ENCODE measurements at regions not wholly inside any gene's neighbourhood (a gene's known extent, or its start where the extent isn't known, plus 50 kb on each side); places are given as distances from the start of the nearest gene placed in this dataset.
A peak's percentile ranks its signal among the peaks of the same experiment; 100 is the strongest.

GRCh38 chr3:17836092-17836491 lies 93.7 kb upstream of the TBC1D5 start:
- ChIA-PET POLR2A (no interaction called here), CTCF (no interaction called here)
- ATAC-seq (no peak), DNase-seq (ENCODE audit: low read depth in 1 of 2, low spot score in 1 of 2) (no peak), FAIRE-seq (peak; percentile 65)
- Histone ChIP-seq H3K4me3 (no peak overlapping the region), H3K9me3 (no peaks in the 10 kb centered on the region), H3K4me2 (no peak overlapping the region), H3K4me1 (peaks cover 3% of the 10 kb centered on the region; the same call in 1 of the 3 replicates), H3K27ac (no peak overlapping the region)
- 85% methylated on average over 3 of the region's 3 CpGs for WGBS (ENCODE audit: missing lambda C conversion rate)
- TF ChIP-seq CBX2 (IDR thresholded peaks at IDR 0.05; ENCODE audit: borderline replicate concordance, low read depth) = no peak

DNA sequence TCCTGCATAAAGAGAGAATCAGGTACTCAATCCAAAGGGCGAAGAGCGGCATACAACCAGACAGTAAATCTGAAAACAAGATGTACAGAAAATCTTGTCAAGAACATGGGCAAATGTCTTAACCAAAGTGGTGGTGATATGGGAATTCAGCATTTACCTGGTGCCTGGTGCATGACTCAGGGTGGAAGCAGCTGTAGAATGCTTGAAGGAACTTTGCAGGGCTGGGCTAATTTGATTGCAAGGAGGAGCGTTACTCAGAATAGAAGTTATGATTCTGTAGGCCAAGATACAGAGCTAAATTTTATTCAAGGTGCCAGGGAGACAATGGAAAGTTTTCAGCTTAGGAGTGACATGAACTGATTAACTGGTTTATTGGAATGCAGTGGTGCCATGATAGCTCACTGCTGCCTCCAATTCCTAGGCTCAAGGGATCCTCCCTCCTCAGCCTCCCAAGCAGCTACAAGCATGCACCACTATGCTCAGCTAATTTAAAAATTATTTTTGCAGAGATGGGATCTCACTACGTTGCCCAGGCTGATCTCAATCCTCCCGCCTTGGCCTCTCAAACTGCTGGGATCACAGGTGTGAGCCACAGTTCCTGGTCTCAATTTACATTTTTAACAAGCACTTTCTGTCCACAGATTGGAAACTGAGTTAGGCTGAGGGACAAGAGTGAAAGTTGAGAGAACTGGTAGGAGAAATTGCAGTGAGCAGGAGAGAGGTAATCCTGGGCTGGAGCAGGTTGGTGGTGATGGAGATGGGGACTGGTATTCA lies 91.5 kb upstream of the TBC1D5 start:
- TF ChIP-seq HES2 (IDR thresholded peaks at IDR 0.05) = no peak
- no peak for TF ChIP-seq FOSL2 (IDR thresholded peaks at IDR 0.05)
- TF ChIP-seq FOSL2 (CRISPR knock-in tag; IDR thresholded peaks at IDR 0.05) = no peak
- no peak for TF ChIP-seq RARB (CRISPR knock-in tag; IDR thresholded peaks at IDR 0.05)
- no peak for TF ChIP-seq ZFP36 (IDR thresholded peaks at IDR 0.05; ENCODE audit: borderline replicate concordance, partially characterized antibody)
- Histone ChIP-seq H3K9me3 (no peaks in the 10 kb centered on the region), H3K27ac (no peak overlapping the region), H3K4me2 (no peak overlapping the region), H3K4me3 (no peak overlapping the region), H3K4me1 (peaks cover 4% of the 10 kb centered on the region; the same call in 1 of the 3 replicates)
- 76% methylated on average over 5 of the region's 5 CpGs for WGBS (ENCODE audit: missing lambda C conversion rate)
- ChIA-PET POLR2A (no interaction called here), CTCF (interaction anchor here (2.3 kb wide), 1 partner anchor 8 kb away, joined by 15 read pairs; no protein-coding TSS in a partner anchor)
- DNase-seq (ENCODE audit: low read depth in 1 of 2, low spot score in 1 of 2) (no peak), FAIRE-seq (no peak), ATAC-seq (no peak)

DNA sequence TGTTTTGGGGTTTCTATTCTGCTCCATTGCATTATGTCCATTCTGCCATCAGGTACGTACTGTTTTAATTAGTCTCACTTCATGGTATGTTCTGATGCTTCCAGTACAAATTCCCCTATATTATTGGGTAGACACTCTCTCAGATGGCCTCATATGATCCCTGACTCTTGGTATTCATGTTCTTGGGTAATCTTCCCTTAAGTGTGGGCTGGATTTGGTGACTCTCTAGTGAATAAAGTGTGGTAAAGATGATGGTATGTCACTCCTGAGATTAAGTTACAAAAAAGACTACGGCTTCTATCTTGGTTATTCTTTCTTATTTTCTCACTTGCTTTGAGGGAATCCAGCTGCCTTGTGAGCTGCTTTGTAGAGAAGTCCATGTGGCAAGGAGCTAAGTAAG lies 89.6 kb upstream of the TBC1D5 start:
- TF ChIP-seq CHD4 (IDR thresholded peaks at IDR 0.05; ENCODE audit: borderline replicate concordance) (no peak), RAD21 (conservative IDR thresholded peaks at IDR 0.05 in 1 of 2, IDR thresholded peaks at IDR 0.05 in 1 of 2) (no peak), MAZ (IDR thresholded peaks at IDR 0.05; ENCODE audit: borderline replicate concordance, low read depth, low read length) (no peak), HDAC2 (IDR thresholded peaks at IDR 0.05) (no peak), PHF8 (IDR thresholded peaks at IDR 0.05; ENCODE audit: borderline replicate concordance, low read depth) (no peak), ZFP36 (IDR thresholded peaks at IDR 0.05; ENCODE audit: borderline replicate concordance, partially characterized antibody) (no peak), NR3C1 (IDR thresholded peaks at IDR 0.05) (no peak)
- TF ChIP-seq, protein P1, sequence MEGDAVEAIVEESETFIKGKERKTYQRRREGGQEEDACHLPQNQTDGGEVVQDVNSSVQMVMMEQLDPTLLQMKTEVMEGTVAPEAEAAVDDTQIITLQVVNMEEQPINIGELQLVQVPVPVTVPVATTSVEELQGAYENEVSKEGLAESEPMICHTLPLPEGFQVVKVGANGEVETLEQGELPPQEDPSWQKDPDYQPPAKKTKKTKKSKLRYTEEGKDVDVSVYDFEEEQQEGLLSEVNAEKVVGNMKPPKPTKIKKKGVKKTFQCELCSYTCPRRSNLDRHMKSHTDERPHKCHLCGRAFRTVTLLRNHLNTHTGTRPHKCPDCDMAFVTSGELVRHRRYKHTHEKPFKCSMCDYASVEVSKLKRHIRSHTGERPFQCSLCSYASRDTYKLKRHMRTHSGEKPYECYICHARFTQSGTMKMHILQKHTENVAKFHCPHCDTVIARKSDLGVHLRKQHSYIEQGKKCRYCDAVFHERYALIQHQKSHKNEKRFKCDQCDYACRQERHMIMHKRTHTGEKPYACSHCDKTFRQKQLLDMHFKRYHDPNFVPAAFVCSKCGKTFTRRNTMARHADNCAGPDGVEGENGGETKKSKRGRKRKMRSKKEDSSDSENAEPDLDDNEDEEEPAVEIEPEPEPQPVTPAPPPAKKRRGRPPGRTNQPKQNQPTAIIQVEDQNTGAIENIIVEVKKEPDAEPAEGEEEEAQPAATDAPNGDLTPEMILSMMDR (IDR thresholded peaks at IDR 0.05) = no peak
- ATAC-seq (no peak), FAIRE-seq (no peak), DNase-seq (ENCODE audit: low read depth in 1 of 2, low spot score in 1 of 2) (no peak)
- ChIA-PET CTCF (interaction anchor here (0.9 to 2.3 kb wide), 4 partner anchors 8 to 12 kb away, joined by 3 to 15 read pairs (median 6); no protein-coding TSS in a partner anchor), POLR2A (interaction anchor here (1.2 kb wide), 1 partner anchor 90 kb away, joined by 3 read pairs; the partner anchor contains the start of gene TBC1D5)
- Histone ChIP-seq H3K4me1 (peaks cover 4% of the 10 kb centered on the region; the same call in 1 of the 3 replicates), H3K4me3 (no peak overlapping the region), H3K27ac (no peak overlapping the region), H3K9me3 (no peaks in the 10 kb centered on the region), H3K4me2 (no peak overlapping the region)
- 88% methylated on average over 2 of the region's 2 CpGs for WGBS (ENCODE audit: missing lambda C conversion rate)

- peaks cover 4% of the 10 kb centered on the region; the same call in 1 of the 3 replicates for H3K4me1 ChIP-seq
- H3K9me3 ChIP-seq = no peaks in the 10 kb centered on the region
- POLR2A ChIA-PET = interaction anchor here (1.2 kb wide), 1 partner anchor 89 kb away, joined by 3 read pairs; the partner anchor contains the start of gene TBC1D5
- DNase-seq (ENCODE audit: low read depth in 1 of 2, low spot score in 1 of 2) (no peak), FAIRE-seq (peak; percentile 70), ATAC-seq (no peak)
- no peak overlapping the region for H3K27ac ChIP-seq
- TF ChIP-seq POLR2AphosphoS2 (conservative IDR thresholded peaks at IDR 0.05; ENCODE audit: low read length) (no peak), FOSL2 (IDR thresholded peaks at IDR 0.05) (no peak), FOSL2 (CRISPR knock-in tag; IDR thresholded peaks at IDR 0.05) (peak; percentile 58)
- CTCF ChIA-PET = interaction anchor here (0.9 to 1.7 kb wide), 3 partner anchors 9 to 13 kb away, joined by 3 to 10 read pairs (median 3); no protein-coding TSS in a partner anchor
- no peak overlapping the region for H3K4me2 ChIP-seq
- H3K4me3 ChIP-seq = no peak overlapping the region
Measured at GRCh38 chr3:17831366-17831765, 88.9 kb upstream of the TBC1D5 start.

All from A549 (cell line).